COR-L47 (cell line): ENCODE measurements at regions not wholly inside any gene's neighbourhood (a gene's known extent, or its start where the extent isn't known, plus 50 kb on each side); places are given as distances from the start of the nearest gene placed in this dataset.
A peak's percentile ranks its signal among the peaks of the same experiment; 100 is the strongest.
"Not testable (repeated sequence)": the region's sequence is repeated elsewhere in the genome, so short reads cannot be mapped to it uniquely, and the experiment has no call there.

Experiments used
- DNase-seq: peaks from one replicate; lab custom pipeline; 2025; lab: John Stamatoyannopoulos, UW

DNA sequence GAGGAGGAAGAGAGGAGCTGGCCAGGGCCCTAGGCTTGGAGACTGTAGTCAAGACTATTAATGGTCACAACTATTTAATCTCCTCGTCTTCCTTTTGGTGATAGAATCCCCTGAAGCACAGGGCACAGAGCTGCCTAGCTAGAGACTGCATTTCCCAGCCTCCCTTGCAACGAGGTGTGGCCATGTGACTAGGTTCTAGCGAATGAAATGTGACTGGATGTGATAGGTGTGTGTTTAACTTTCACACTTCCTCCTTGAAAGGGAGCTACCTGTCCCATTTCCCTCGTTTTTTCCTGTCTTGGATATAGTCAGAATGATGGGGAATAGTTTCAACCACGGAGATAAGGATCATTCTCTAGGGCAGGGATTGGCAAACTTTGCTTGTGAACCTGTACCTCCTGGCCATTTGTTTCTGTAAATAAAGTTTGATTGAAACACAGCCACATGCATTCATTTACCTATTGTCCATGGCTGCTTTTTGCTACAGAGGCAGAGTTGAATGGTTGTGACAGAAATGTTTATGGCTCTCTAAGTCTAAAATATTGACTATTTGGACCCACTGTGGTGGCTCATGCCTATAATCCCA lies 313.5 kb downstream of the MIAT start:
- no peak for DNase-seq

DNA sequence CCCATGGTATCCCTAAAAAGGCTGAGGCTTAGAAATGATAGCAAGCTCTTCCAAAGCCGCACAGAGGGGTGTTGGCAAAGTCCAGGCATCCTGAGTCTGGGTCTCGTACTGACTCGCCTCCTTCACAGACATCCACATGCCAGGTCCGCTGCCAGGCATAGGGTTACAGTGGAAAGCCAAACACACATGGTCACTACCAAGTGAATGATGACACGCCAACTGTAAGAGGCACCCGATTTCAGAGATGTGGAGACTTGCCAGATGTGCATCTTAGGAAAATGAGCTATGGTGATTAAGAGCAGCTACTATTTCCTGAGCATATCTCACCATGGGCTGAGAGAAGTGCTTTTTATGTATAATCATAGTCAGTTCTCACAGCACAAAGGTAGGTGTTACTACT lies 314.9 kb downstream of the MIAT start:
- no peak for DNase-seq

DNA sequence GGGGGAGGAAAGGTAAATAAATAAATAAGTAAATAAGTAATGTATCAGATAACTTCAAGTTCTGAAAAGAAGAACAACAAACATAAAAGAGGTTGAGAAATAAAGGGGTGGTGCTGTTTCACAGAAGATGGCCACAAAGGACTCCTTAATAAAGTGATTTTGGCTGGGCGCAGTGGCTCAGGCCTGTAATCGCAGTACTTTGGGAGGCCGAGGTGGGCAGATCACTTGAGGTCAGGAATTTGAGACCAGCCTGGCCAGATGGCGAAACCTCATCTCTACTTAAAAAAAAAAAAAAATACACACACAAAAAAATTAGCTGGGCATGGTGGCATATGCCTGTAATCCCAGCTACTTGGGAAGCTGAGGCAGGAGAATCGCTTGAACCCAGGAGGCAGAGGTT lies 315.5 kb downstream of the MIAT start:
- DNase-seq = not testable (repeated sequence)

DNA sequence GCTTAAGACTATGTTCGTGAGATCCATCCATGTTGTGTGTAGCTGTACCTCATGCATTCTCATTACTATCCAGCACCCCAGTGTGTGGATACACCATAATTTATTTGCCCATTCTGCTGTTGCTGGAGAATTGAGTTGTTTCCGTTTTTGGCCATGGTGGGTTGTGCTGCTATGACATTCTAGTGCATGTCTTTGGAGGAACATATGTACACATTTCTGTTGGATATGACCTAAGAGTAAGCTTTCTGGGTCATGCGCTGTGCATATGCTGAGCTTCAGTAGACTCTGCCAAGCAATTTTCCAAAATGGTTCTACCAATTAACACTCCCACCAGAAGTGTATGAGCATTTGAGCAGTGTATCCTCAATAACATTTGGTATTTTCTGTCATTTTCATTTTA lies 316.6 kb downstream of the MIAT start:
- no peak for DNase-seq

DNA sequence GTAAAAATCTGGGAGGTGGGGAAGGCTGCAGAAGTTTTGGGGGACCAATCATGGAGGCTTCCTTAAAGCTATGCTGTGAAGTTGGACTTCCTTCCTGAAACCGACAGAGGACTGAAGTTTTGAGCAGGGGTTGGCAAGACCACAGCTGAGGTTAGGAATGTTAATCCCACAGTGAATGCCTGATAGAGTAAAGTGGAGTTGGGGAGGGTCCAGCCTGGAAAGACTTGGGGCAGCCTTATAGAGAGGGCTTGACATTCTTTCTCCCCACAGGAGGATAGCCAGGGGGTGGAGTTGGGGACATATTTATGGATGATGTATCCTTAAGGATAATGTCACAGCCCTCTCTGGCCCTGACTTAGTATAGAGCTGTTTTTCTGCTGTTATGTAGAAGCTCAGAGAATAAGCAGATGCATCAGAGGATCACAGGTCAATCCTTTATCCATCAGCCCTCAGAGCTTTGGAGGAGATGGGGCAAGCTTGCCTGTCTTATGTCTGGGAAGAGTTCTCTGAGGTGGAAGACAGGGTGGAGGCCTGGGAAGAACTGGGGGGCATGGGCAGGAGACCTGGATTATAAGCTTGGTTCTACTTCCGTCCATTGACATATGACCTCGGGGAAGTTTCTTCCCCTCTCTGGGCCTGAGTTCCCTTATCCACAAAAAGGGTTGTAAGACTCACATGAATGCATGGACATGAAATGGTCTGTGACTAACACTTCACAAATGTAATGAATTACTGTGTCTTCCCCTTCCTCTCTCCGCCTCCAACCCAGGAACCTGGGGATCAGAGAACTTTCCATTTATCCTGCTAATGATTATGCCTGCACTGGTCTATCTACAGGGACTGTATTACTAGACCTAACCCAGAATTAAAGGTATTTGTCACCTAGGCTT lies 317.8 kb downstream of the MIAT start:
- DNase-seq = no peak

DNA sequence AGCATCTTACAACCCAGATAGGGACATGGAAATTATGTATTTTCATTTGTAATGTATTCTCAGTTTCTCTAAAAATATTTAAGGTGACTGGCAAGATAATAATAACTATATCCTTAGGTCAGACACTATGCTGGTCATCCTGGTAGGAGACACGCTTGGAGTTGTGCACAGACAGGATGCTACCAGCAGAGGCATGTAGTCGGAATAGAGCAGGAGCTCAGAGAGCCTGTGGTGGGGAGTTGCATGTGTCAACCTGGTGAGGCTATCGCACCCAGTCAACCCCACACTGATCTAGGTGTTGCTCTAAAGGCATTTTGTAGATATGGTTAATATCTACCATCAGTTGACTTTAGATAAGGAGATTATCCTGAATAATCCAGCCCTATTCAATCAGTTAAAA lies 318.5 kb downstream of the MIAT start:
- DNase-seq = no peak

DNA sequence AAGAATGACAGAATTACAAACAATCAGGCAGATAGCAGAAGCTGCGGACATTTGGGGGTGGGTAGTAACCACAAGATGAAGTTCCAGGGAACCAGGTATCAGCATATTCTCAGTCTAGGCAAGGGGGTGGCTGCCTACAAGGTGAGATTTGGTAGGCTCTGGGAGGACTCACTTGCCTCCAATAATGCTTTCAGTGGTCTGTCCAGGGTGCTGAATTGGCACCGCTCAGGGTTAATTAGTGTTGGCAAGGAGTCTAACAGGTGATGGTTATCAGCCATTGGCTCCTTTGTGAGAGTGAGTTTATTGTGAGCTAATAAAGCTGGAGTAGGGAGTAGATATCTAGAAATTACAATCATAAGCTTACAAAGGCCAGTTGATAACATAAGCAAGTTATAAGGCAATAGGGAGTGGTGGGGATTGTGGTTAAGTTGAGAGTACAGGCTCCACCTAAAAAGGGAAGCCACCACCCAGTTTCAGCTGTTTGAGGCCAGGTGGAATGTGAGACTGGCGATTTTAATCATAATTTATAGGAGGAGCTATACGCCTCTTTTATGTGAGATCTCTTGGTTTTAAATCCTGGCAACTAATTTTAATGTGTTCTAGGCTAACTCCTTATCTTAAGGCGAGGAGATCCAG lies 320.5 kb downstream of the MIAT start:
- DNase-seq = no peak

DNA sequence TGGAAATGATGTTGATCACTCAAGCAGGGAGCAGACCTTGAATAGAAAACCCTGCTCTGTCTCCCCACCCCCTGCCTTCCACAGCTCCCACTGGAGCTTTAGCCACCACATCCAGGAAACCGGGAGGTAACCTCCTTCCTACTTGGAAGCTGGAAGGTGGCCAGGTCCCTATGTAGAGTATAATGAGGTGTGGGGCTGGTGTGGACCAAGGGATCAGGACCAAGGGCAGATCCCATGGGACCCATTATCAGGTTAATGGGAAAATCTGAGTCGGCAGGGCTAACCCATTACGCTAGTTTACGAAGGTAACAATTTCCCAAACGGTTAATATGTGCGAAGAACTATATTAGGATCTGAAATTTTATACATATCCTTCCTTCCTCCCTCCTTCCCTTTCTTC lies 321.9 kb downstream of the MIAT start:
- no peak for DNase-seq

DNA sequence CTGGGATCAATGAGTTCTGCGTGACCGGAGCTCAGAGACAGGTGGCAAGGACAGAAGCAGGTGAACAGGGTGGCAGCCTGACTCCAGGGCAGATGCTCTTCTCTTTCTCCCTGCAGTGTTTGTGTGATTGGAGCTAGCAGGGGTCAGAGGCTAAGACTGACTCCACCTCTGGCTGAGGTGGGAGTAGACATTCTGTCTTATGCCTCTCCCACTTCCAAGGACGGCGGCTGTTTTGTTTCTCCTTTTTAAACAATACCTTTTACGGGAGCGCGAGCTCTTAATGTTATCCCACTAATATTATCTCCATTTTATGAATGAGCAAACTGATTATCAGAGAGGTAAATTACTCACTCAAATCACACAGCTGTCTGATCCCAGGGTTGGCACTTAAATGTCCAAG lies 323.7 kb downstream of the MIAT start:
- no peak for DNase-seq

DNA sequence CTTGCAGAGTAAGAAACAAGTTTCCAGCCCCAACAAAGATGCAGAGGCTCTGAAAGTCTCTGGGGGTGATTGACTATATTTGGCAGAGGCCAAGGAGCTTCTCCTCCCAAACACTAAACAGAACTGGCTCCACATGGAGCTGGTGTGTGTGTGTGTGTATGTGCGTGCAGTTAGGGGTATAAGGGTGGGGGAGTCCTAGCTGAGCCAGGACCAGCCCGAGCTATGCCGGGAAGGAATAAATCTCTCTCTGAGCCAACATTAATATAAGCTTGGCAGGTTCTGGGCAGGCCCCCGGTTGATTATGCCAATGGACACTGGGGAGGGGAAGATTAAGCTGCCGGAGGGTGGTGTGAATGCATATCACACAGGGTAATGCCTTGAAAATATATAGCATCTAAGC lies 324.2 kb downstream of the MIAT start:
- no peak for DNase-seq

DNA sequence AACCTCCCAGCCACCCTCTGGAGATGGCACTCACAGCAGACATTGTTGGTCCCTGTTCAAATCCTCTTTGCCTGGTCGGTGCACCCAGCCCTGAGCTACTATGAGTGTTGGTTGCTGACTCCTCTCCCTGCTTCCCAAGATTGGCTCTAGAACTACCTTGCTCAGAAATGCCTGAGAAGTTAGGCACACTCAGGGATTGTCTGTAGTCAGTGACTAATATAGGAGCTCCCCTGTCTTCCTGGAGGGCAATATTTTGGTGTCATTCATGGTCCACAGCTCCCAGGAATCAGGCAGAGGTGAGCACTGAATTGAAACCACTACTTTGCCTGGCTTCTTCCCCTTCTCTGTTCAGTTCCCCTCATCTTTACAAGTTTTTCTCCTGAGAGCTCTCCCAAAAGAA lies 325.9 kb downstream of the MIAT start:
- DNase-seq = no peak

DNA sequence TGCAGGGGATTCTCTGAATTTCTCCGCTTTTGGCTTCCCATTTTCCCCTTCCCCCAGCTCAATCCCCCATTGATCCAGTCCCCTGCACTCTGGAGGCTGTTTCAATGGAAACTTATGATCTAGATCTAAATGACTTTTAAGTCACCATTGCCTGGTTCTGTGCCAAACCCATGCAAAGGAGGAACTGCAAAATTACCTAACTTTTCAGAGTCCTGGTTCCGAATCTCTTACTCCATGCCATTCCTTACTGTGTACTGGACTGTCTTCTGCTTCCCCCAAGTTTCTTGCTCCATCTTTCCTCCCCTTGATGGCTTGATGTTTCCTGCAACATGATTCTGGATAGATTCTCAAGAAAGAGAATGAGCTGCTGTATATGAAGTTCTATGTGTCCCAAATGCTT lies 327.8 kb downstream of the MIAT start:
- DNase-seq = no peak

DNA sequence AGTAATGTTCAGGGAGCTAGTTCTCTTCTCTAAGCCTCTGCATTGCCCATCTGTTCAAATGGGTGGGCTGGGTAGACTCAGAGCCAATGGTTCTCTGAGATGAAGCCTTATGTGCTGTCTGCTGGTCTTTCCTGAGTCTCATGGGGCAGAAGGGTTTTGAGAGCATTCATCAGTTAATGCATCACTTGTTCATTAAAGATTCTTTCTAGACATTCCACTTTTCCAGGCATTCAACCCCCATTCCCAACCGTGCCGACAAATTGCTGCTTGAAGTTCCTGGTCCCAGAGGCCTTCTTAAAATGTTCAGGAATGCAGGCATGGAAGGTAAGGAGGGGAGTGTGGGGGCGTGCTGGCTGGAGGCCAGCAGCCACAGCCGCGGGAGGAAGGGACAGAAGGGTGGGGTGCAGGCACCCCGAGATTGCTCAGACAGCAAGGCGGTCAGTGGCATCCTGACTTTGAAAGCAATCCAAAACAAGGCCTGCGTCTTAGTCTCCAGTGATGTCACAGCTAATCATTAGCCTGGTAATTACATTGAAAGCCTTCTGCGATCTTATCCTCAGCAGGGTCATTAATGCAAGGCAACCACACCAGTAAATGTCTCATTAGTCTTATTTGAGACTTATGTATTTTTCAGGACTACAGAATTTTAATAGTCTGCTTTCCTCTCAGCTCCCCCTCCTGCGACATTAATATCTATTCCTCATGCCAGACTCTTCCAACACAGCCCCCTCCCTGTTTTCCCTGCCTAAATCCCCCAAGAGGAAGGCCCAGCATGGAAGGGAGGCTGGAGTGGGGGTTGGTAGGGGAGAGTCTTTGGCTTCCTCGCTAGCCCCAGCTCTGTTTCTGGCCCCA lies 328.8 kb downstream of the MIAT start:
- no peak for DNase-seq

DNA sequence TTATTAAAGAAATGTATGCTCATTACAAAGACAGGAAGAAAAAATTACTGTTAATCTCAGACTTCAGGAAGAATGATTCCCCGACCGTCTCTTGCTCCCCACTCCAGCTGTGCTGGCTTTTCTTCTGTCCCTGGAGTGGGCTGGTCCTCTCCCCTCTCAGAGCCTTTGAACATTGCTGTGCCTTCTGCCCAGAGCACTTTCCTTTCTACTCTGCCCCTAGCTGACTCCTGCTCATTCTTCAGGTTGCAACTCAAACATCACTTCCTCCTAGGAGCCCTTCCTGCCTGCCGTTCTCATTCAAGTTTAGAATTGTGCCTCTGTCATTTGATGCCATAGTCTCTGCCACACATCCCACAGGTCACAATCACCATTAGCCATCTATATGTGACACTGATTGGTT lies 329.5 kb downstream of the MIAT start:
- DNase-seq = no peak

DNA sequence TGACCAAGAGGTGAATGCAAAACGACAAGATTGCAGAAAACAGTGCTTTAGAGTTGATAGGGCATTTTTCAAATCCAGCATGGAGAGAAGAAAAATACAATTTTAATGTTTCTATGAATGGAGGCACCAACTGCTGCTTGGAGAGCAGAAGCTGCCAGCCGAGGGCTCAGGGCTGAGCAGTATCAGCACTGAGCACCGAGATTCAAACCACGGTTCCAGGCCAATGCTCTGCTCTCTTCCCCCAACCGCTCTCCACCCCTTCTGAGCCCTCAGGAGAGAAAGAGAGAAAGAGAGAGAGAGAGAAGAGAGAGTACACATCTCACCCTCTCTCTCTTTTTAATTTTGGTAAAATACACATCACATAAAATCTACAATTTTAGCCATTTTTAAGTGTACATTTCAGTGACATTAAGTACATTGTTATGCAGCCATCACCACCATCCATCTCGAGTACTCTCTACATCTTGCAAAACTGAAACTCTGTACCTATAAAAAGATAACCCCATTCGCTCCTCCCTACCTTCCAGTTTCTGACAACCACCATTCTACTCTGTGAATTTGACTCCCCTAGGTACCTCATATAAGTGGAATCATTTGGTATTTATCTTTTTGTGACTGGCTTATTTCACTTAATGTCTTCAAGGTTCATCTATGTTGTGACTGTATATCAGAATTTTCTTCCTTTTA lies 333.3 kb downstream of the MIAT start:
- no peak for DNase-seq

DNA sequence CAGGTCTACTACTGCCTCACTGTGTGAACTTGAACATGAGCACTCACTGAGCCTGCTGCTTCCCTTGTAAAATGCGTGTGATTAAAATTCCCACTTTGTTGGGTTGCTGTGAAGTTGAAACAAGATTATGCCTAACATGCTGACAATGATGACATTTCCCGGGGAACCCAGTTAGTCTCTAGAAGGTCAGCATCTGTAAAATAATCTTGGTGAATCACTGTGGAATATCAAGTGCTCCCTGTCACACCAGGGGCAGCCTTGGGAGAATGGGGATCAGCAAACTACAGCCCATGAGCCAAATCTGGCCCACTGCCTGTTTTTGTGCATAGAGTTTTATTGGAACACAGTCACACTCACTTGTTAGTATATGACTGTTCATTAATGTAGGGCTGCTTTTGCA lies 335.2 kb downstream of the MIAT start:
- no peak for DNase-seq

DNA sequence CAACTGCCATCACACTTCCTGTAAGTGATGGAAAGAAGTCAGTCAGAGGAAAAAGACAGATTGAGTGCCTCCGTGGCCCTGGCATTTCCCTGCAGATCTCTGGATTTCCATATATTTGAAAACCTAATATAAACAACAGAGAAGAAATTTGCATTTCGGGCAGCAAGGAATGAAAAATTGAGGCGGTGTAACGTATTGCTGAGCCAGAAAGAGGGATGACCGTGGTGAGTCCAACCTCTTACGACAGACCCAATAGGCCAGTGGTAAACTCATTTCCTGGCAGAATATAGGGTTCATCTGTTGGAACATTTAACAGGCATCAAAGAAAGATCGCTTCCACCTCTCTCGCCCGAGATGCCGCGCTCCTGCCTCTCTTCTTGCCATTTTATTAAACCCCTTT lies 336.5 kb downstream of the MIAT start:
- DNase-seq = no peak

DNA sequence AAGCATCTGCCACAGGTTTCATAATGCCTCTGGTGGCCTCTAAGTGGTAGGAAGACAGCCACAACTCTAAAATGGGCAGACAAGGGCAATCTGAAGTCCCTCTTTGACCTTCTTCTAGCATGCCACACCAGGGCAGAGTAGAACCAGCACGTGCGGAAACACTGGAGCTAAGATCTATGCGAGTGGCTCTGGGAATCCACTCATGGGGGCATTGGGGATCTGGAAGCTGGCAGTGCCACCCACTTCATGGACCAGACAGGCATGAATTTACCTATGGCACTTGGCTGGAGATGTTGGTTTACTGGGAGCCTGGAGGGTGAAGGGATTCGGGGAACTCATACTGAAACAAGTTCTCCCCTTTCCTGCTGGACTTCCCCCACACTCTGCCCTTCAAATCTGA lies 337.4 kb downstream of the MIAT start:
- no peak for DNase-seq

DNA sequence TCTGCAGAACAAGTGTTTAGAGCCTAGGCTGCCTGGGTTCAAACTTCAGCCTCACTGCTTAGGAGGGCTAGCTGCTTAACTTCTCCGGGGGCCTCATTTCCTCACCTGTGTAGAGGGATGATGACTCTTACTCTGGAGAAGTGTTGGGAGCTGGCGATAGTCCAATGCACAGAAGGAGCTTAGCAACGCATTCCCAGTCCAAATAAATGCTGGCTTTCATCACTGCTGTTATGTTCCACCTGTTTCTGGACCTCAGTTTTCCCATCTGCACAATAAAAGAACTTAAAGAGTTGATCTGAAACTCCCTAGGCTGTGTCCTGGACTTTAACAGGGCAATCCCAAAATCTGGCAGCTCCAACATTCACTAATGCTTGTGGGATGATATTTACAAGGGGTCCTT lies 337.8 kb downstream of the MIAT start:
- DNase-seq = peak; percentile 3

DNA sequence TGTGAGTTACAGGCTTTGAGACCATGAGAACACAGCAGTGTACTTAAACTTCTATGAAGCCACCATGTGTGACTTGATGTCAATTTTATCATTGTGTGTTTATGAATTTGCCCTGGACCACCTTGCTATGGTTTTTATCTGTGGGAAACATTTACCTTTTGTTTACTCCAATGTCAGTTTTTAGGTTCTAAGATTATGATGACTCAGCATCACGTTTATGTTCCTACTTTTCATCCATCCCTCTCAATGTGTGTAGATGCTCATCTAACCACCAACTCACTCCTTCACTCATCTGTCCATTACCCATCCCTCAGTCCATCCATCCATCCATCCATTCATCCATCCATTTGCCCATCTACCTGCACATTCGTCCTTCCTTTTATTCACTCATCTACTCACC lies 338.8 kb downstream of the MIAT start:
- DNase-seq = no peak

DNA sequence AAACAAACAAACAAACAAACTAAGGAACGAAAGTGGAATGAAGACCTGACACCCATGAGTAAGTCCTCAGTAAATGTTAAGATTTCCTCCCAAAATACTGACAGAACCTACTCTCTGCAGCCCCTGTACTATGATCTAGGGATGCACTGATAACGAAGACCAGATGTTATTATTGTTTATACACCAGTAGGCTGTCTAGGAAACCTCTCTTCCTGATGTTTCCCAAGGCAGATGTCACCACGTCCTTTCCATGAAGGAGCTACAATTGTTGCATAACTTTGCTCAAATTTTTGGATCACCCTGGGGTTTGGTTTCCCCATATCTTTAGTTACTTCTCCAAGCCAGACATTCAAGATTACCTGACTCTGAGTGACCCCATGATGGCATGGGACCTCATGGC lies 340.7 kb downstream of the MIAT start:
- DNase-seq = no peak

DNA sequence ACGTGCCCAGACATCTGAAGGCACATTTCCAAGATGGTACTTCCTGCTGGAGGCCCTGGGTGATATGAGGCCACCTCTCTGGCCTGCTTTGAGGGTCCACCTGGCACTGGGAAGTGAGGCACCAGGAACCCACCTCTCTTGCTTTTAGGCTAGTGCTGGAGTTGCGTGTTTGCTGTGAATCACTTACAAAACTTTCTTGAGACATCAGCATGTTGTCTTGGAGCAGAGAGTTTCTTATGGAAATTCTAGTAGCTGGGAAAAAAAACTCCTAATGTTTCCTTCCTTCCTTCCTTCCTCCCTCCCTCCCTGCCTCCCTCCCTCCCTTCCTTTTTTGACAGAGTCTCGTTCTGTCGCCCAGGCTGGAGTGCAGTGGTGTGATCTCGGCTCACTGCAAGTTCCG lies 341.3 kb downstream of the MIAT start:
- no peak for DNase-seq
